H9 (cell line): ENCODE measurements at regions not wholly inside any gene's neighbourhood (a gene's known extent, or its start where the extent isn't known, plus 50 kb on each side); places are given as distances from the start of the nearest gene placed in this dataset.

Experiments
- DNase-seq: peaks from one replicate; pipeline ENCODE4 v3.0.0-alpha.2; 2017
- H2AFZ ChIP-seq: one replicate; pipeline ENCODE4 v1.6.1; 2013; ENCODE audit warnings: mild to moderate bottlenecking, low read length, control low read depth, moderate library complexity
- H2AK5ac ChIP-seq: 2 replicates; pipeline ENCODE4 v1.6.1; 2013; ENCODE audit warnings: low read length, control low read depth, mixed read lengths; ENCODE audit not compliant: insufficient read length
- H2BK120ac ChIP-seq: one replicate; pipeline ENCODE4 v1.6.1; 2013; ENCODE audit warnings: low read depth, mild to moderate bottlenecking, low read length, control low read depth, inconsistent platforms; ENCODE audit not compliant: poor library complexity, severe bottlenecking
- H2BK12ac ChIP-seq: 2 replicates; pipeline ENCODE4 v1.6.1; 2013; ENCODE audit warnings: low read length, control low read depth, mixed read lengths, low read depth; ENCODE audit not compliant: insufficient read length
- H2BK15ac ChIP-seq: 2 replicates; pipeline ENCODE4 v1.6.1; 2013; ENCODE audit warnings: low read depth, low read length, control low read depth
- H2BK20ac ChIP-seq: one replicate; pipeline ENCODE4 v1.6.1; 2013; ENCODE audit warnings: low read depth, mild to moderate bottlenecking, low read length, control low read depth, inconsistent platforms; ENCODE audit not compliant: poor library complexity, severe bottlenecking
- H2BK5ac ChIP-seq: 2 replicates; pipeline ENCODE4 v1.6.1; 2013; ENCODE audit warnings: low read length, control low read depth, mixed read lengths; ENCODE audit not compliant: insufficient read length
- H3K14ac ChIP-seq: 2 replicates; pipeline ENCODE4 v1.6.1; 2013; ENCODE audit warnings: low read length, control low read depth; ENCODE audit not compliant: insufficient read depth
- H3K18ac ChIP-seq: 2 replicates; pipeline ENCODE4 v1.6.1; 2013; ENCODE audit warnings: low read depth, mild to moderate bottlenecking, mixed read lengths, low read length, control low read depth; ENCODE audit not compliant: insufficient read length
- H3K23ac ChIP-seq: 2 replicates; pipeline ENCODE4 v1.6.1; 2013; ENCODE audit warnings: low read length, control low read depth, mixed read lengths, low read depth; ENCODE audit not compliant: insufficient read length
- H3K23me2 ChIP-seq: 2 replicates; pipeline ENCODE4 v1.6.1; 2013; ENCODE audit warnings: low read depth, mild to moderate bottlenecking, mixed read lengths, low read length, control low read depth; ENCODE audit not compliant: insufficient read length, poor library complexity, severe bottlenecking
- H3K27ac ChIP-seq: 2 replicates; pipeline ENCODE4 v1.5.1; 2013; ENCODE audit warnings: low read length, control low read depth, mixed read lengths, low read depth; ENCODE audit not compliant: insufficient read length
- H3K27me3 ChIP-seq: 2 replicates; pipeline ENCODE4 v1.6.1; 2013; ENCODE audit warnings: low read length, control low read depth, inconsistent platforms; ENCODE audit not compliant: insufficient read depth
- H3K4ac ChIP-seq: 2 replicates; pipeline ENCODE4 v1.6.1; 2013; ENCODE audit warnings: low read depth, mild to moderate bottlenecking, control low read depth, inconsistent platforms, low read length, moderate library complexity
- H3K4me1 ChIP-seq: 2 replicates; pipeline ENCODE4 v1.6.1; 2013; ENCODE audit warnings: low read length, control low read depth, inconsistent platforms; ENCODE audit not compliant: insufficient read depth
- H3K4me2 ChIP-seq: 2 replicates; pipeline ENCODE4 v1.6.1; 2013; ENCODE audit warnings: low read length, control low read depth, mixed read lengths; ENCODE audit not compliant: insufficient read length, insufficient read depth
- H3K56ac ChIP-seq: 2 replicates; pipeline ENCODE4 v1.6.1; 2013; ENCODE audit warnings: low read depth, mild to moderate bottlenecking, mixed read lengths, low read length, control low read depth; ENCODE audit not compliant: insufficient read length
- H3K79me1 ChIP-seq: 2 replicates; pipeline ENCODE4 v1.6.1; 2013; ENCODE audit warnings: low read depth, mild to moderate bottlenecking, moderate library complexity, low read length, control low read depth, inconsistent platforms; ENCODE audit not compliant: insufficient read depth, poor library complexity, severe bottlenecking
- H3K79me2 ChIP-seq: 2 replicates; pipeline ENCODE4 v1.6.1; 2013; ENCODE audit warnings: low read length, control low read depth, inconsistent platforms; ENCODE audit not compliant: insufficient read depth
- H3K9ac ChIP-seq: 2 replicates; pipeline ENCODE4 v1.6.1; 2013; ENCODE audit warnings: low read length, control low read depth, mixed read lengths; ENCODE audit not compliant: insufficient read length; ENCODE audit errors: extremely low read depth
- H3K9me3 ChIP-seq: one replicate; pipeline ENCODE4 v1.6.1; 2013; ENCODE audit warnings: low read depth, low read length, inconsistent platforms; ENCODE audit not compliant: control insufficient read depth
- H3T11ph ChIP-seq: one replicate; pipeline ENCODE4 v1.6.1; 2013; ENCODE audit warnings: mild to moderate bottlenecking, low read length, control low read depth, inconsistent platforms
- H4K20me1 ChIP-seq: one replicate; pipeline ENCODE4 v1.6.1; 2013; ENCODE audit not compliant: control insufficient read depth, insufficient read length, insufficient read depth
- H4K5ac ChIP-seq: 2 replicates; pipeline ENCODE4 v1.6.1; 2013; ENCODE audit warnings: low read depth, mild to moderate bottlenecking, mixed read lengths, low read length, control low read depth; ENCODE audit not compliant: insufficient read length
- H4K8ac ChIP-seq: replicated peaks from 2 replicates; pipeline ENCODE4 v1.6.1; 2013; ENCODE audit warnings: low read length, control low read depth, mixed read lengths, low read depth; ENCODE audit not compliant: insufficient read length
- H4K91ac ChIP-seq: 2 replicates; pipeline ENCODE4 v1.6.1; 2013; ENCODE audit warnings: low read depth, mild to moderate bottlenecking, moderate library complexity, mixed read lengths, low read length, control low read depth; ENCODE audit not compliant: insufficient read length
- H3K27ac Mint-ChIP-seq, 3 experiments: 2 replicates in 2 of 3; 3 replicates in 1 of 3; pipeline ENCODE4 v1.8.0; 2020 to 2021; ENCODE audit warnings: mixed read lengths in 3 of 3, mild to moderate bottlenecking in 1 of 3, moderate library complexity in 1 of 3
- H3K27me3 Mint-ChIP-seq: 2 replicates; pipeline ENCODE4 v1.8.0; 2021; ENCODE audit warnings: low read depth, mild to moderate bottlenecking, moderate library complexity, mixed read lengths
- H3K36me3 Mint-ChIP-seq, 3 experiments: 2 replicates in 2 of 3; 3 replicates in 1 of 3; pipeline ENCODE4 v1.8.0; 2020 to 2021; ENCODE audit warnings: low read depth in 3 of 3, mixed read lengths in 3 of 3; ENCODE audit not compliant: insufficient read depth in 1 of 3
- H3K4me1 Mint-ChIP-seq, 2 experiments: 2 replicates each; pipeline ENCODE4 v1.8.0; 2020; ENCODE audit warnings: mixed read lengths in 2 of 2
- H3K4me3 Mint-ChIP-seq, 2 experiments: 2 replicates in 1 of 2; 3 replicates in 1 of 2; pipeline ENCODE4 v1.8.0; 2020 to 2021; ENCODE audit warnings: mild to moderate bottlenecking in 2 of 2, mixed read lengths in 2 of 2, moderate library complexity in 1 of 2
- H3K9me3 Mint-ChIP-seq, 2 experiments: 2 replicates in 1 of 2; 3 replicates in 1 of 2; pipeline ENCODE4 v1.8.0; 2020; ENCODE audit warnings: mild to moderate bottlenecking in 2 of 2, mixed read lengths in 2 of 2, moderate library complexity in 1 of 2
- CTCF ChIP-seq: fragments of 200-600 bp; sonication (generic); conservative IDR thresholded peaks from 3 replicates; pipeline ENCODE4 v1.8.0; 2021; ENCODE audit warnings: antibody characterized with exemption, mild to moderate bottlenecking
- WGBS: extraction: QIAGEN DNeasy Blood & Tissue Kit; methylation state at CpG from one replicate; pipeline ENCODE4 v1.1.7; 2013; ENCODE audit warnings: missing lambda C conversion rate, low lambda C conversion rate, mixed read lengths; ENCODE audit not compliant: insufficient read length; ENCODE audit errors: extremely low coverage; 5-methylcytosine and 5-hydroxymethylcytosine counted together

GRCh38 chr15:87227846-87228245 is 1028.7 kb downstream of the NTRK3 start:
- Histone ChIP-seq H2BK12ac (no peak overlapping the region), H3K4me2 (no peak overlapping the region), H3K9me3 (no peaks in the 10 kb centered on the region), H2AK5ac (no peak overlapping the region), H2AFZ (no peak overlapping the region), H3K9ac (no peak overlapping the region), H4K8ac (no peak overlapping the region), H3K27me3 (no peaks in the 10 kb centered on the region), H2BK5ac (no peak overlapping the region), H3K23ac (no peak overlapping the region), H3K14ac (no peak overlapping the region), H3K18ac (no peak overlapping the region), H2BK15ac (no peak overlapping the region), H2BK20ac (no peak overlapping the region), H3K23me2 (no peaks in the 10 kb centered on the region), H4K91ac (no peak overlapping the region), H3K27ac (no peak overlapping the region), H4K20me1 (no peaks in the 10 kb centered on the region), H4K5ac (no peak overlapping the region), H3K56ac (no peak overlapping the region), H3K79me1 (no peaks in the 10 kb centered on the region), H3K4me1 (no peaks in the 10 kb centered on the region), H2BK120ac (no peak overlapping the region), H3K4ac (no peak overlapping the region), H3T11ph (no peak overlapping the region), H3K79me2 (no peaks in the 10 kb centered on the region)
- H3K9me3 Mint-ChIP-seq, result peaks cover 4 to 11% of the 10 kb centered on the region in 2 experiments; a peak in 4 of 5 replicates
- no peak overlapping the region for H3K4me3 Mint-ChIP-seq
- no peak for DNase-seq
- H3K27ac Mint-ChIP-seq, result no peak overlapping the region
- H3K36me3 Mint-ChIP-seq, result peaks cover 0 to 2% (median 2%) of the 10 kb centered on the region in 3 experiments; a peak in 3 of 7 replicates
- WGBS, result no CpG with 5 or more reads among the region's 4 CpGs
- H3K27me3 Mint-ChIP-seq, result no peaks in the 10 kb centered on the region; the same call in 1 of the 2 replicates
- no peak for TF ChIP-seq CTCF
- peaks cover 0 to 2% of the 10 kb centered on the region in 2 experiments; a peak in 1 of 4 replicates for H3K4me1 Mint-ChIP-seq
